ENCODE measurements at regions not wholly inside any gene's neighbourhood (a gene's known extent, or its start where the extent isn't known, plus 50 kb on each side); places are given as distances from the start of the nearest gene placed in this dataset.

GRCh38 chr7:137082391-137082790, 213.9 kb downstream of the CHRM2 start:
- intact Hi-C loops (cut with micrococcal nuclease; ENCODE audit: unreplicated experiment): no loop called here
- H3K27ac ChIP-seq (ENCODE audit: low read length): no peak overlapping the region

GRCh38 chr7:137081321-137082093, 213.1 kb downstream of the CHRM2 start:
- Histone ChIP-seq H3K9me3 (ENCODE audit: control insufficient read depth, insufficient read depth, low read depth, low read length) (no peaks in the 10 kb centered on the region), H3K4me3 (ENCODE audit: low read depth in 2 of 2, low read length in 2 of 2) (no peak overlapping the region), H3K36me3 (ENCODE audit: control insufficient read depth, insufficient read depth, low read length) (no peaks in the 10 kb centered on the region), H3K4me1 (ENCODE audit: control insufficient read depth, insufficient read depth, low read length) (no peaks in the 10 kb centered on the region), H3K27me3 (ENCODE audit: control insufficient read depth, insufficient read depth, low read length) (no peaks in the 10 kb centered on the region), H3K27ac (ENCODE audit: low read length) (no peak overlapping the region)
- no peak for DNase-seq (ENCODE audit: low read depth, low spot score)
- ChIA-PET POLR2A (no interaction called here), CTCF (no interaction called here)
- TF ChIP-seq REST (IDR thresholded peaks at IDR 0.05; ENCODE audit: insufficient read depth in 1 of 2, low read depth in 2 of 2, low read length in 1 of 2) (no peak), TCF7L2 (IDR thresholded peaks at IDR 0.05; ENCODE audit: low read depth, low read length) (no peak), CTCF (IDR thresholded peaks at IDR 0.05) (no peak), POLR2AphosphoS5 (IDR thresholded peaks at IDR 0.05; ENCODE audit: low read depth, low read length) (no peak), SIN3A (IDR thresholded peaks at IDR 0.05; ENCODE audit: borderline replicate concordance, insufficient read depth, low read depth, low read length) (no peak)
- BruUV-seq (replicated peaks): no TSS peak
- in situ Hi-C loops (cut with HindIII; ENCODE audit: low pct_unique_long_range_greater_than_20kb, low sequenced_read_pairs): no loop called here
- no peak for ATAC-seq
- intact Hi-C loops (cut with micrococcal nuclease; ENCODE audit: unreplicated experiment): no loop called here

More at GRCh38 chr7:137082391-137082790, 213.9 kb downstream of the CHRM2 start:
- H3K4me3 ChIP-seq (ENCODE audit: low read depth in 2 of 2, low read length in 2 of 2): no peak overlapping the region
- POLR2A ChIA-PET: no interaction called here
- DNase-seq (ENCODE audit: low read depth, low spot score): no peak
- ATAC-seq: no peak
- H3K36me3 ChIP-seq (ENCODE audit: control insufficient read depth, insufficient read depth, low read length): no peaks in the 10 kb centered on the region
- no peaks in the 10 kb centered on the region for H3K27me3 ChIP-seq (ENCODE audit: control insufficient read depth, insufficient read depth, low read length)
- no TSS peak for BruUV-seq (replicated peaks)
- in situ Hi-C loops (cut with HindIII; ENCODE audit: low pct_unique_long_range_greater_than_20kb, low sequenced_read_pairs): no loop called here
- TF ChIP-seq CTCF (IDR thresholded peaks at IDR 0.05) (no peak), REST (IDR thresholded peaks at IDR 0.05; ENCODE audit: insufficient read depth in 1 of 2, low read depth in 2 of 2, low read length in 1 of 2) (no peak), POLR2AphosphoS5 (IDR thresholded peaks at IDR 0.05; ENCODE audit: low read depth, low read length) (no peak), SIN3A (IDR thresholded peaks at IDR 0.05; ENCODE audit: borderline replicate concordance, insufficient read depth, low read depth, low read length) (no peak), TCF7L2 (IDR thresholded peaks at IDR 0.05; ENCODE audit: low read depth, low read length) (no peak)
- H3K4me1 ChIP-seq (ENCODE audit: control insufficient read depth, insufficient read depth, low read length): no peaks in the 10 kb centered on the region
- no peaks in the 10 kb centered on the region for H3K9me3 ChIP-seq (ENCODE audit: control insufficient read depth, insufficient read depth, low read depth, low read length)
- CTCF ChIA-PET: no interaction called here

Measured in Panc1 (cell line).